HFFc6 (cell line): ENCODE measurements at regions not wholly inside any gene's neighbourhood (a gene's known extent, or its start where the extent isn't known, plus 50 kb on each side); places are given as distances from the start of the nearest gene placed in this dataset.

Source experiments
- DNase-seq: peaks from one replicate; pipeline ENCODE4 v3.0.0-alpha.2; 2018
- H3K27ac Mint-ChIP-seq: 2 replicates; pipeline ENCODE4 v1.8.0; 2020; ENCODE audit warnings: mild to moderate bottlenecking, mixed read lengths
- H3K27me3 Mint-ChIP-seq: 2 replicates; pipeline ENCODE4 v1.8.0; 2021; ENCODE audit warnings: mild to moderate bottlenecking, moderate library complexity, mixed read lengths; ENCODE audit not compliant: insufficient read depth
- H3K36me3 Mint-ChIP-seq: 2 replicates; pipeline ENCODE4 v1.8.0; 2021; ENCODE audit warnings: low read depth, mixed read lengths
- H3K4me1 Mint-ChIP-seq: 2 replicates; pipeline ENCODE4 v1.8.0; 2020; ENCODE audit warnings: low read depth, mixed read lengths
- H3K4me3 Mint-ChIP-seq: 2 replicates; pipeline ENCODE4 v1.8.0; 2020; ENCODE audit warnings: mild to moderate bottlenecking, moderate library complexity, mixed read lengths
- H3K9me3 Mint-ChIP-seq: 2 replicates; pipeline ENCODE4 v1.8.0; 2020; ENCODE audit warnings: mild to moderate bottlenecking, mixed read lengths
- CTCF ChIP-seq: fragments of 200-600 bp; sonication (generic); IDR thresholded peaks from 2 replicates; pipeline ENCODE4 v1.5.0; 2021; ENCODE audit warnings: antibody characterized with exemption, mild to moderate bottlenecking

- no peak overlapping the region for H3K4me3 Mint-ChIP-seq
- no peaks in the 10 kb centered on the region for H3K36me3 Mint-ChIP-seq
- no peaks in the 10 kb centered on the region for H3K9me3 Mint-ChIP-seq
- no peak for DNase-seq
- no peak overlapping the region for H3K27ac Mint-ChIP-seq
- H3K4me1 Mint-ChIP-seq: peaks cover 10% of the 10 kb centered on the region
- peaks cover 8% of the 10 kb centered on the region for H3K27me3 Mint-ChIP-seq
- TF ChIP-seq CTCF: no peak
Observed at GRCh38 chr13:50714891-50715290, 128.6 kb downstream of the DLEU7 start.

GRCh38 chr13:50715402-50716146 is 127.9 kb downstream of the DLEU7 start:
- no peaks in the 10 kb centered on the region for H3K9me3 Mint-ChIP-seq
- H3K36me3 Mint-ChIP-seq: no peaks in the 10 kb centered on the region
- TF ChIP-seq CTCF: no peak
- DNase-seq: no peak
- H3K27ac Mint-ChIP-seq: no peak overlapping the region
- H3K4me3 Mint-ChIP-seq: no peak overlapping the region
- H3K4me1 Mint-ChIP-seq: peaks cover 10% of the 10 kb centered on the region
- H3K27me3 Mint-ChIP-seq: peaks cover 8% of the 10 kb centered on the region

- DNase-seq: no peak
- Mint-ChIP-seq H3K27me3 (peaks cover 8% of the 10 kb centered on the region), H3K4me1 (no peaks in the 10 kb centered on the region), H3K4me3 (no peak overlapping the region), H3K36me3 (no peaks in the 10 kb centered on the region), H3K27ac (no peak overlapping the region), H3K9me3 (no peaks in the 10 kb centered on the region)
- no peak for TF ChIP-seq CTCF
Observed at GRCh38 chr13:50720861-50721671, 122.4 kb downstream of the DLEU7 start.

- Mint-ChIP-seq H3K9me3 (no peaks in the 10 kb centered on the region), H3K27ac (no peak overlapping the region), H3K27me3 (peaks cover 9% of the 10 kb centered on the region), H3K4me3 (no peak overlapping the region), H3K4me1 (no peaks in the 10 kb centered on the region), H3K36me3 (no peaks in the 10 kb centered on the region)
- no peak for TF ChIP-seq CTCF
- DNase-seq: no peak
Observed at GRCh38 chr13:50721672-50721992, 121.9 kb downstream of the DLEU7 start.

GRCh38 chr13:50722440-50723125 is 120.9 kb downstream of the DLEU7 start:
- no peaks in the 10 kb centered on the region for H3K4me1 Mint-ChIP-seq
- no peak for TF ChIP-seq CTCF
- peaks cover 12% of the 10 kb centered on the region for H3K27me3 Mint-ChIP-seq
- no peak for DNase-seq
- no peaks in the 10 kb centered on the region for H3K9me3 Mint-ChIP-seq
- H3K4me3 Mint-ChIP-seq: no peak overlapping the region
- no peaks in the 10 kb centered on the region for H3K36me3 Mint-ChIP-seq
- no peak overlapping the region for H3K27ac Mint-ChIP-seq
